Fibroblast of lung (primary cell): ENCODE measurements at regions not wholly inside any gene's neighbourhood (a gene's known extent, or its start where the extent isn't known, plus 50 kb on each side); places are given as distances from the start of the nearest gene placed in this dataset.

Source experiments
- CTCF ChIP-seq, 2 donors: IDR thresholded peaks in 1 of 2; conservative IDR thresholded peaks in 1 of 2; 1 replicate in 1 of 2; 2 replicates in 1 of 2; pipeline ENCODE4 v1.5.1; 2011 to 2012; ENCODE audit warnings: low read length in 2 of 2, control low read depth in 1 of 2, inconsistent platforms in 1 of 2, low read depth in 1 of 2, mild to moderate bottlenecking in 1 of 2
- EZH2 ChIP-seq: IDR thresholded peaks from 2 replicates; pipeline ENCODE4 v1.5.1; 2012; ENCODE audit warnings: low read length, control low read depth, mild to moderate bottlenecking; ENCODE audit errors: missing control alignments

- TF ChIP-seq CTCF (conservative IDR thresholded peaks at IDR 0.05 in 1 of 2, IDR thresholded peaks at IDR 0.05 in 1 of 2; ENCODE audit: low read depth in 1 of 2, low read length in 2 of 2) (no peak), EZH2 (no peak)
These were observed 181.8 kb downstream of the FOXA2 start for GRCh38 chr20:22402550-22402949.
